H9 (cell line): ENCODE measurements at regions not wholly inside any gene's neighbourhood (a gene's known extent, or its start where the extent isn't known, plus 50 kb on each side); places are given as distances from the start of the nearest gene placed in this dataset.

Experiments
- DNase-seq: peaks from one replicate; pipeline ENCODE4 v3.0.0-alpha.2; 2017
- H2AFZ ChIP-seq: one replicate; pipeline ENCODE4 v1.6.1; 2013; ENCODE audit warnings: mild to moderate bottlenecking, low read length, control low read depth, moderate library complexity
- H2AK5ac ChIP-seq: 2 replicates; pipeline ENCODE4 v1.6.1; 2013; ENCODE audit warnings: low read length, control low read depth, mixed read lengths; ENCODE audit not compliant: insufficient read length
- H2BK120ac ChIP-seq: one replicate; pipeline ENCODE4 v1.6.1; 2013; ENCODE audit warnings: low read depth, mild to moderate bottlenecking, low read length, control low read depth, inconsistent platforms; ENCODE audit not compliant: poor library complexity, severe bottlenecking
- H2BK12ac ChIP-seq: 2 replicates; pipeline ENCODE4 v1.6.1; 2013; ENCODE audit warnings: low read length, control low read depth, mixed read lengths, low read depth; ENCODE audit not compliant: insufficient read length
- H2BK15ac ChIP-seq: 2 replicates; pipeline ENCODE4 v1.6.1; 2013; ENCODE audit warnings: low read depth, low read length, control low read depth
- H2BK20ac ChIP-seq: one replicate; pipeline ENCODE4 v1.6.1; 2013; ENCODE audit warnings: low read depth, mild to moderate bottlenecking, low read length, control low read depth, inconsistent platforms; ENCODE audit not compliant: poor library complexity, severe bottlenecking
- H2BK5ac ChIP-seq: 2 replicates; pipeline ENCODE4 v1.6.1; 2013; ENCODE audit warnings: low read length, control low read depth, mixed read lengths; ENCODE audit not compliant: insufficient read length
- H3K14ac ChIP-seq: 2 replicates; pipeline ENCODE4 v1.6.1; 2013; ENCODE audit warnings: low read length, control low read depth; ENCODE audit not compliant: insufficient read depth
- H3K18ac ChIP-seq: 2 replicates; pipeline ENCODE4 v1.6.1; 2013; ENCODE audit warnings: low read depth, mild to moderate bottlenecking, mixed read lengths, low read length, control low read depth; ENCODE audit not compliant: insufficient read length
- H3K23ac ChIP-seq: 2 replicates; pipeline ENCODE4 v1.6.1; 2013; ENCODE audit warnings: low read length, control low read depth, mixed read lengths, low read depth; ENCODE audit not compliant: insufficient read length
- H3K23me2 ChIP-seq: 2 replicates; pipeline ENCODE4 v1.6.1; 2013; ENCODE audit warnings: low read depth, mild to moderate bottlenecking, mixed read lengths, low read length, control low read depth; ENCODE audit not compliant: insufficient read length, poor library complexity, severe bottlenecking
- H3K27ac ChIP-seq: 2 replicates; pipeline ENCODE4 v1.5.1; 2013; ENCODE audit warnings: low read length, control low read depth, mixed read lengths, low read depth; ENCODE audit not compliant: insufficient read length
- H3K27me3 ChIP-seq: 2 replicates; pipeline ENCODE4 v1.6.1; 2013; ENCODE audit warnings: low read length, control low read depth, inconsistent platforms; ENCODE audit not compliant: insufficient read depth
- H3K4ac ChIP-seq: 2 replicates; pipeline ENCODE4 v1.6.1; 2013; ENCODE audit warnings: low read depth, mild to moderate bottlenecking, control low read depth, inconsistent platforms, low read length, moderate library complexity
- H3K4me1 ChIP-seq: 2 replicates; pipeline ENCODE4 v1.6.1; 2013; ENCODE audit warnings: low read length, control low read depth, inconsistent platforms; ENCODE audit not compliant: insufficient read depth
- H3K4me2 ChIP-seq: 2 replicates; pipeline ENCODE4 v1.6.1; 2013; ENCODE audit warnings: low read length, control low read depth, mixed read lengths; ENCODE audit not compliant: insufficient read length, insufficient read depth
- H3K56ac ChIP-seq: 2 replicates; pipeline ENCODE4 v1.6.1; 2013; ENCODE audit warnings: low read depth, mild to moderate bottlenecking, mixed read lengths, low read length, control low read depth; ENCODE audit not compliant: insufficient read length
- H3K79me1 ChIP-seq: 2 replicates; pipeline ENCODE4 v1.6.1; 2013; ENCODE audit warnings: low read depth, mild to moderate bottlenecking, moderate library complexity, low read length, control low read depth, inconsistent platforms; ENCODE audit not compliant: insufficient read depth, poor library complexity, severe bottlenecking
- H3K79me2 ChIP-seq: 2 replicates; pipeline ENCODE4 v1.6.1; 2013; ENCODE audit warnings: low read length, control low read depth, inconsistent platforms; ENCODE audit not compliant: insufficient read depth
- H3K9ac ChIP-seq: 2 replicates; pipeline ENCODE4 v1.6.1; 2013; ENCODE audit warnings: low read length, control low read depth, mixed read lengths; ENCODE audit not compliant: insufficient read length; ENCODE audit errors: extremely low read depth
- H3K9me3 ChIP-seq: one replicate; pipeline ENCODE4 v1.6.1; 2013; ENCODE audit warnings: low read depth, low read length, inconsistent platforms; ENCODE audit not compliant: control insufficient read depth
- H3T11ph ChIP-seq: one replicate; pipeline ENCODE4 v1.6.1; 2013; ENCODE audit warnings: mild to moderate bottlenecking, low read length, control low read depth, inconsistent platforms
- H4K20me1 ChIP-seq: one replicate; pipeline ENCODE4 v1.6.1; 2013; ENCODE audit not compliant: control insufficient read depth, insufficient read length, insufficient read depth
- H4K5ac ChIP-seq: 2 replicates; pipeline ENCODE4 v1.6.1; 2013; ENCODE audit warnings: low read depth, mild to moderate bottlenecking, mixed read lengths, low read length, control low read depth; ENCODE audit not compliant: insufficient read length
- H4K8ac ChIP-seq: replicated peaks from 2 replicates; pipeline ENCODE4 v1.6.1; 2013; ENCODE audit warnings: low read length, control low read depth, mixed read lengths, low read depth; ENCODE audit not compliant: insufficient read length
- H4K91ac ChIP-seq: 2 replicates; pipeline ENCODE4 v1.6.1; 2013; ENCODE audit warnings: low read depth, mild to moderate bottlenecking, moderate library complexity, mixed read lengths, low read length, control low read depth; ENCODE audit not compliant: insufficient read length
- H3K27ac Mint-ChIP-seq, 3 experiments: 2 replicates in 2 of 3; 3 replicates in 1 of 3; pipeline ENCODE4 v1.8.0; 2020 to 2021; ENCODE audit warnings: mixed read lengths in 3 of 3, mild to moderate bottlenecking in 1 of 3, moderate library complexity in 1 of 3
- H3K27me3 Mint-ChIP-seq: 2 replicates; pipeline ENCODE4 v1.8.0; 2021; ENCODE audit warnings: low read depth, mild to moderate bottlenecking, moderate library complexity, mixed read lengths
- H3K36me3 Mint-ChIP-seq, 3 experiments: 2 replicates in 2 of 3; 3 replicates in 1 of 3; pipeline ENCODE4 v1.8.0; 2020 to 2021; ENCODE audit warnings: low read depth in 3 of 3, mixed read lengths in 3 of 3; ENCODE audit not compliant: insufficient read depth in 1 of 3
- H3K4me1 Mint-ChIP-seq, 2 experiments: 2 replicates each; pipeline ENCODE4 v1.8.0; 2020; ENCODE audit warnings: mixed read lengths in 2 of 2
- H3K4me3 Mint-ChIP-seq, 2 experiments: 2 replicates in 1 of 2; 3 replicates in 1 of 2; pipeline ENCODE4 v1.8.0; 2020 to 2021; ENCODE audit warnings: mild to moderate bottlenecking in 2 of 2, mixed read lengths in 2 of 2, moderate library complexity in 1 of 2
- H3K9me3 Mint-ChIP-seq, 2 experiments: 2 replicates in 1 of 2; 3 replicates in 1 of 2; pipeline ENCODE4 v1.8.0; 2020; ENCODE audit warnings: mild to moderate bottlenecking in 2 of 2, mixed read lengths in 2 of 2, moderate library complexity in 1 of 2
- WGBS: extraction: QIAGEN DNeasy Blood & Tissue Kit; methylation state at CpG from one replicate; pipeline ENCODE4 v1.1.7; 2013; ENCODE audit warnings: missing lambda C conversion rate, low lambda C conversion rate, mixed read lengths; ENCODE audit not compliant: insufficient read length; ENCODE audit errors: extremely low coverage; 5-methylcytosine and 5-hydroxymethylcytosine counted together
- TF ChIP-seq, protein P1 (sequence below): fragments of 200-600 bp; sonication (generic); conservative IDR thresholded peaks from 3 replicates; pipeline ENCODE4 v1.8.0; 2021; ENCODE audit warnings: antibody characterized with exemption, mild to moderate bottlenecking

DNA sequence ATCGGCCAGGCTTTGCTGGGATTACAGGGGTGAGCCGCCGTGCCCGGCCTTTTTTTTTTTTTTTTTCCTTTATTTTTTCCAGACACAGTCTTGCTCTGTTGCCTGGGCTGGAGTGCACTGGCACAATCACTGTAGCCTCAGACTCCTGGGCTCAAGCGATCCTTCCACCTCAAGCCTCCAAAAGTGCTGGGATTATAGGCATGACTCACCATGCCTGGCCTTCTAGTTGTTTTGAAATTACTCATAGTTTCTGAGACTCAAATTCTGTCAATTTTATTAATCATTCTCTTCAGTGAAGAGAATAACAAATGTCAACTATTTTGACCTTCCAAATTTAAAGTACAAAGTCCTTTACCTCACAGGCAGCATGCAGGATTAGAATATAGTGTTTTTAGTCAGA, 374.5 kb downstream of the PLA2G4A start:
- no CpG with 5 or more reads among the region's 5 CpGs for WGBS
- H3K9me3 ChIP-seq, result no peaks in the 10 kb centered on the region
- no peak overlapping the region for H3K27ac ChIP-seq
- no peak overlapping the region for H3K9ac ChIP-seq
- H4K20me1 ChIP-seq, result no peaks in the 10 kb centered on the region
- H2BK12ac ChIP-seq, result no peak overlapping the region
- no peak overlapping the region for H3K4me2 ChIP-seq
- H4K91ac ChIP-seq, result no peak overlapping the region
- no peak overlapping the region for H3K18ac ChIP-seq
- no peak overlapping the region for H2BK5ac ChIP-seq
- H3K27me3 ChIP-seq, result no peaks in the 10 kb centered on the region
- TF ChIP-seq, protein P1, sequence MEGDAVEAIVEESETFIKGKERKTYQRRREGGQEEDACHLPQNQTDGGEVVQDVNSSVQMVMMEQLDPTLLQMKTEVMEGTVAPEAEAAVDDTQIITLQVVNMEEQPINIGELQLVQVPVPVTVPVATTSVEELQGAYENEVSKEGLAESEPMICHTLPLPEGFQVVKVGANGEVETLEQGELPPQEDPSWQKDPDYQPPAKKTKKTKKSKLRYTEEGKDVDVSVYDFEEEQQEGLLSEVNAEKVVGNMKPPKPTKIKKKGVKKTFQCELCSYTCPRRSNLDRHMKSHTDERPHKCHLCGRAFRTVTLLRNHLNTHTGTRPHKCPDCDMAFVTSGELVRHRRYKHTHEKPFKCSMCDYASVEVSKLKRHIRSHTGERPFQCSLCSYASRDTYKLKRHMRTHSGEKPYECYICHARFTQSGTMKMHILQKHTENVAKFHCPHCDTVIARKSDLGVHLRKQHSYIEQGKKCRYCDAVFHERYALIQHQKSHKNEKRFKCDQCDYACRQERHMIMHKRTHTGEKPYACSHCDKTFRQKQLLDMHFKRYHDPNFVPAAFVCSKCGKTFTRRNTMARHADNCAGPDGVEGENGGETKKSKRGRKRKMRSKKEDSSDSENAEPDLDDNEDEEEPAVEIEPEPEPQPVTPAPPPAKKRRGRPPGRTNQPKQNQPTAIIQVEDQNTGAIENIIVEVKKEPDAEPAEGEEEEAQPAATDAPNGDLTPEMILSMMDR, result no peak
- H3K4ac ChIP-seq, result no peak overlapping the region
- no peak overlapping the region for H4K5ac ChIP-seq
- no peak overlapping the region for H2AFZ ChIP-seq
- no peak overlapping the region for H3K23ac ChIP-seq
- Mint-ChIP-seq H3K36me3 (no peaks in the 10 kb centered on the region), H3K27me3 (no peaks in the 10 kb centered on the region), H3K27ac (no peak overlapping the region), H3K4me3 (no peak overlapping the region), H3K4me1 (no peaks in the 10 kb centered on the region), H3K9me3 (no peaks in the 10 kb centered on the region)
- no peaks in the 10 kb centered on the region for H3K79me1 ChIP-seq
- H3K14ac ChIP-seq, result no peak overlapping the region
- H4K8ac ChIP-seq, result no peak overlapping the region
- no peak overlapping the region for H2BK120ac ChIP-seq
- no peak overlapping the region for H3T11ph ChIP-seq
- H3K79me2 ChIP-seq, result no peaks in the 10 kb centered on the region
- no peaks in the 10 kb centered on the region for H3K23me2 ChIP-seq
- H2BK15ac ChIP-seq, result no peak overlapping the region
- H3K56ac ChIP-seq, result no peak overlapping the region
- H2BK20ac ChIP-seq, result no peak overlapping the region
- H2AK5ac ChIP-seq, result no peak overlapping the region
- no peaks in the 10 kb centered on the region for H3K4me1 ChIP-seq
- no peak for DNase-seq
